Astrocyte (in vitro differentiated cells and primary cell): ENCODE measurements at regions not wholly inside any gene's neighbourhood (a gene's known extent, or its start where the extent isn't known, plus 50 kb on each side); places are given as distances from the start of the nearest gene placed in this dataset.

Experiments used
- DNase-seq: peaks from one replicate; pipeline ENCODE4 v3.0.0-alpha.2; 2010; ENCODE audit warnings: low read depth
- FAIRE-seq: peaks from 2 replicates; lab custom pipeline; 2011; peaks lifted over from hg19 to GRCh38; lab: Jason Lieb, UNC
- H2AFZ ChIP-seq: 2 replicates; pipeline ENCODE4 v1.6.0; 2012; ENCODE audit warnings: low read depth, low read length, inconsistent platforms
- H3K27ac ChIP-seq: 2 replicates; pipeline ENCODE4 v1.5.1; 2011; ENCODE audit warnings: low read depth, low read length, inconsistent platforms
- H3K27me3 ChIP-seq: 2 replicates; pipeline ENCODE4 v1.6.0; 2011; ENCODE audit warnings: low read length, inconsistent platforms; ENCODE audit not compliant: insufficient read depth
- H3K36me3 ChIP-seq: 2 replicates; pipeline ENCODE4 v1.5.1; 2011; ENCODE audit warnings: low read length, inconsistent platforms; ENCODE audit not compliant: insufficient read depth
- H3K4me1 ChIP-seq: 2 replicates; pipeline ENCODE4 v1.5.1; 2011; ENCODE audit warnings: low read length, inconsistent platforms; ENCODE audit not compliant: insufficient read depth
- H3K4me2 ChIP-seq: 2 replicates; pipeline ENCODE4 v1.6.0; 2012; ENCODE audit warnings: low read length, inconsistent platforms
- H3K4me3 ChIP-seq: 2 replicates; pipeline ENCODE4 v1.5.1; 2011; ENCODE audit warnings: low read depth, mild to moderate bottlenecking, low read length, inconsistent platforms; ENCODE audit not compliant: insufficient read depth
- H3K79me2 ChIP-seq: 2 replicates; pipeline ENCODE4 v1.6.0; 2012; ENCODE audit warnings: mild to moderate bottlenecking, low read length, inconsistent platforms; ENCODE audit not compliant: insufficient read depth
- H3K9ac ChIP-seq: 2 replicates; pipeline ENCODE4 v1.6.0; 2012; ENCODE audit warnings: mild to moderate bottlenecking, low read length, inconsistent platforms
- H3K9me3 ChIP-seq: 2 replicates; pipeline ENCODE4 v1.5.1; 2012; ENCODE audit warnings: low read depth, mild to moderate bottlenecking, low read length, inconsistent platforms; ENCODE audit not compliant: insufficient read depth
- H4K20me1 ChIP-seq: 2 replicates; pipeline ENCODE4 v1.6.0; 2012; ENCODE audit warnings: low read length, inconsistent platforms; ENCODE audit not compliant: insufficient read depth
- H3K27ac Mint-ChIP-seq: one replicate; pipeline ENCODE4 v1.8.0; 2021; ENCODE audit warnings: mild to moderate bottlenecking, mixed read lengths; ENCODE audit not compliant: unreplicated experiment
- H3K27me3 Mint-ChIP-seq: one replicate; pipeline ENCODE4 v1.8.0; 2021; ENCODE audit warnings: low read depth, mixed read lengths; ENCODE audit not compliant: unreplicated experiment
- H3K36me3 Mint-ChIP-seq: one replicate; pipeline ENCODE4 v1.8.0; 2021; ENCODE audit warnings: low read depth, mixed read lengths; ENCODE audit not compliant: unreplicated experiment
- H3K4me1 Mint-ChIP-seq: one replicate; pipeline ENCODE4 v1.8.0; 2021; ENCODE audit warnings: low read depth, mixed read lengths; ENCODE audit not compliant: unreplicated experiment
- H3K4me3 Mint-ChIP-seq: one replicate; pipeline ENCODE4 v1.8.0; 2021; ENCODE audit warnings: mild to moderate bottlenecking, moderate library complexity, mixed read lengths; ENCODE audit not compliant: unreplicated experiment
- H3K9me3 Mint-ChIP-seq: one replicate; pipeline ENCODE4 v1.8.0; 2021; ENCODE audit warnings: mild to moderate bottlenecking, mixed read lengths; ENCODE audit not compliant: unreplicated experiment
- CTCF ChIP-seq: IDR thresholded peaks from 2 replicates; pipeline ENCODE4 v1.5.1; 2011; ENCODE audit warnings: low read depth, mild to moderate bottlenecking, inconsistent platforms, low read length, moderate library complexity; ENCODE audit not compliant: insufficient read depth
- EZH2 ChIP-seq: IDR thresholded peaks from 2 replicates; pipeline ENCODE4 v1.6.1; 2012; ENCODE audit warnings: mild to moderate bottlenecking, low read length, inconsistent platforms; ENCODE audit not compliant: insufficient read depth

- Histone ChIP-seq H3K4me2 (no peak overlapping the region), H3K9ac (no peak overlapping the region), H3K36me3 (no peaks in the 10 kb centered on the region), H3K9me3 (no peaks in the 10 kb centered on the region), H3K79me2 (no peaks in the 10 kb centered on the region), H3K4me3 (no peak overlapping the region), H4K20me1 (no peaks in the 10 kb centered on the region), H3K27me3 (no peaks in the 10 kb centered on the region), H3K4me1 (peaks cover 19% of the 10 kb centered on the region), H2AFZ (no peak overlapping the region), H3K27ac (no peak overlapping the region)
- Mint-ChIP-seq H3K36me3 (no peaks in the 10 kb centered on the region), H3K27me3 (no peaks in the 10 kb centered on the region), H3K4me1 (peaks cover 15% of the 10 kb centered on the region), H3K9me3 (no peaks in the 10 kb centered on the region), H3K27ac (no peak overlapping the region), H3K4me3 (no peak overlapping the region)
- TF ChIP-seq CTCF (no peak), EZH2 (no peak)
- no peak for DNase-seq
- no peak for FAIRE-seq
These were observed 80.8 kb upstream of the CLNK start for GRCh38 chr4:10765386-10765785.

DNA sequence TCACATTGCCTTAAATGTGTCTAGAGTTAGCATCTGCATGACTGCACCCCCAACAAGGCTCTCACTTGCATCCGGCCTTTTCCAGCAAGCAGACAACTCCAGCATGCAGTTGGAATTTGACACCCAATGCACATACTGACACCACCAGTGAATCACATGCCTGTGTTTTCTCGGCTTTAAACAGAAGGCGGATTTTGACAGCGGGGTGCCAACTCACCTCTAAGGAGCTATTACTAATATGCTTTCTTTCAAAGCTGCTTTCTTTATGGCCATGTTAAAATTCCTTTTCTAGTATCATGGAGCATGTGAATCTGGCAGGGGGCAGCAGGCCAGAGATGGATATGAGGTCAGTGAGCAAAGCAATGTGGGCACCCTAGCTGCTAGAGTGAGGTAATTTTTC is 78.0 kb upstream of the CLNK start:
- no peaks in the 10 kb centered on the region for H3K9me3 ChIP-seq
- peak; percentile 99 for DNase-seq
- H3K79me2 ChIP-seq: no peaks in the 10 kb centered on the region
- peak overlapping the region; percentile 79 for H3K27ac ChIP-seq
- Mint-ChIP-seq H3K27me3 (peaks cover 5% of the 10 kb centered on the region), H3K4me3 (no peak overlapping the region), H3K4me1 (peaks cover 15% of the 10 kb centered on the region), H3K27ac (peak overlapping the region; percentile 51), H3K36me3 (no peaks in the 10 kb centered on the region), H3K9me3 (no peaks in the 10 kb centered on the region)
- H4K20me1 ChIP-seq: no peaks in the 10 kb centered on the region
- FAIRE-seq: peak; percentile 95
- peaks cover 19% of the 10 kb centered on the region for H3K4me1 ChIP-seq
- peak overlapping the region; percentile 65 for H3K4me2 ChIP-seq
- TF ChIP-seq EZH2 (no peak), CTCF (no peak)
- no peak overlapping the region for H2AFZ ChIP-seq
- H3K36me3 ChIP-seq: no peaks in the 10 kb centered on the region
- H3K4me3 ChIP-seq: no peak overlapping the region
- no peaks in the 10 kb centered on the region for H3K27me3 ChIP-seq
- peak overlapping the region; percentile 53 for H3K9ac ChIP-seq

DNA sequence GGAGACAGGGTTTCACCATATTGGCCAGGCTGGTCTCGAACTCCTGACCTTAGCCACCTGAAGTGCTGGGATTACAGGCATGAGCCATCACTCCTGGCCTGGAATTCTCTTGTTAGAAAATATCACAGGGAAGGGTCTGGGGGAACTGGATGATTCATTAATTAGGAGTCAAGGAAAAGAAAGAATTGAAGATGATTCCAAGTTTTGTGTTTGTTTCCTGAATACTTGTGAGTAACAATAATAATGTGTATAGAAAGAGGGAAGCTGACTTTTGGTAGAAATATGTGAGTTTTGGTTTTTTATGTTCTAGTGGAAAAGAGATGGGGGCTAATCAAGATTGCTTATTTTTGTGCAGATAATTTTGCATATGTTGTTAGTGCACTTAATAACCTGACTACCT is 77.3 kb upstream of the CLNK start:
- no peak overlapping the region for H3K4me3 Mint-ChIP-seq
- no peaks in the 10 kb centered on the region for H3K36me3 ChIP-seq
- no peak overlapping the region for H3K27ac Mint-ChIP-seq

More for the DNA sequence above, 77.3 kb upstream of the CLNK start:
- H3K4me1 ChIP-seq: peaks cover 19% of the 10 kb centered on the region
- peak; percentile 78 for DNase-seq
- no peak overlapping the region for H3K4me3 ChIP-seq
- H3K27me3 ChIP-seq: no peaks in the 10 kb centered on the region
- no peaks in the 10 kb centered on the region for H3K36me3 Mint-ChIP-seq
- H3K9ac ChIP-seq: peak overlapping the region; percentile 53
- TF ChIP-seq EZH2: no peak
- TF ChIP-seq CTCF: no peak
- H3K27ac ChIP-seq: peak overlapping the region; percentile 79
- H4K20me1 ChIP-seq: no peaks in the 10 kb centered on the region
- no peak for FAIRE-seq
- no peak overlapping the region for H2AFZ ChIP-seq
- no peaks in the 10 kb centered on the region for H3K9me3 ChIP-seq
- peaks cover 5% of the 10 kb centered on the region for H3K27me3 Mint-ChIP-seq
- peak overlapping the region; percentile 65 for H3K4me2 ChIP-seq
- no peaks in the 10 kb centered on the region for H3K9me3 Mint-ChIP-seq
- H3K79me2 ChIP-seq: no peaks in the 10 kb centered on the region
- peaks cover 15% of the 10 kb centered on the region for H3K4me1 Mint-ChIP-seq
